ENCODE measurements at regions not wholly inside any gene's neighbourhood (a gene's known extent, or its start where the extent isn't known, plus 50 kb on each side); places are given as distances from the start of the nearest gene placed in this dataset.

DNA sequence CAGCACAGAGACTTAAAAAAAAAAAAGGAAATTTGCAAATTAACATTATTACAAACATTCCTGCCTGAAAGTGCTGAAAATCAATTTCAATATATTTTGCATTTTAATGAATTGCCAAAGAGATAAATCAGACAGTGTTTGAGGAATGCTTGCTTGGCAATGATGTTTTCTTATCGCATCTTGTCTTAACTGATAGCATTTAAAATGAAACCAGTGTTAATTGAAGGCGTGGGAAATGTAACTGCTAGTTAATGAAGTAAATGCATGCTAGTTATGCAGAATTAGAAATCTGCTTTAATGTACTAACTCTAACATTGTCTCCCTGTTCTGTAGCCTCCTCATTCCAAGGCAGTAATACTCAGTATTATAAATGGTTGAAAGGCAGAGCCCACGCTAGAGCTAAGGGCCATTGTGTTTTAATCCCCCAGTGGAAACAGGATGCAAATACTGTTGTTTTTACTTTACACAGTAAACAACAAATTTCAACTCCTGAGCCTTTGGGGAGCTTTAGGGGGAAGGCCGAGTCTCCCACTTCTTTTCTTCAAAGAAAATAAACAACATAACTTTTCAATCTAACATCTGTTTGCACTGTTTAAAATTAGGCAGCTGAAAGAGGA, 586.9 kb downstream of the TLE4 start:
- DNase-seq = no peak

DNA sequence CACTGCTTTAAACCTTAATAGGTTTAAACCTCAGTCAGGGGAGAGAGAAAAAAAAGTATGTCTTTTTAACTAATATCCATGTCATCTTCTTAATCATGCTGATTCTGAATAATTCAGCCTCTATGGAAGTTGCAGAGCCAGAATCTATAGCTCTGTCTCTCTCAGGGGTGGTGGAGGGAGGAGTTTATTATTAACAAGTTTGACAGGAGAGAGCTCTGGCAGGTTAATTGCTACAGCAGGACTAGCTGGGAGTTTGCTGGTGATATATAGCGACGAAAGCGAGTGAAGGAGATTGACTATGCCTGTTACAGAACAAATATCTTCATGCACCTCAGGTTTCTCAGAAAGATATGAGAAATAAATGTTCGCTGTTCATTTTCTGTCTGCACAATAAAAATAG, 586.4 kb downstream of the TLE4 start:
- DNase-seq = no peak

DNA sequence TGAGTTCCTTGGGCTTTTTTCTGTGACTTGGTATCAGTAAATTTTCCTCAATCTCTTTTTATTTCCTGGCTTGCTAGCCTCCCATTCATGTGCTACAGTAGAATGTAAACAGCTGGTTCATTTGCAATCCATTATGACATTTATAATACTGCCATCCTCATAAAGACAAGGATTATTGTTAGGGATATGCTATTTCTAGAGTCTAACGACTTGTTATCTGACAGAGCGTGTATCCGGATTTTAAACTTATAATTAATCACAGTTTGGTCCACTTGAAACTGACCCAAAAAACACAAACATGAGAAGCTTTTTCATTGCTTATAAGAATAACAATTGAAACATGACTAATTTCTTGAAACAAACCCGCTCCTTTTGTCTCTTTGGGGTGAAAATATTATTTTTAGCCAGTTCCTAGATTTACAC, 585.8 kb downstream of the TLE4 start:
- no peak for DNase-seq

DNA sequence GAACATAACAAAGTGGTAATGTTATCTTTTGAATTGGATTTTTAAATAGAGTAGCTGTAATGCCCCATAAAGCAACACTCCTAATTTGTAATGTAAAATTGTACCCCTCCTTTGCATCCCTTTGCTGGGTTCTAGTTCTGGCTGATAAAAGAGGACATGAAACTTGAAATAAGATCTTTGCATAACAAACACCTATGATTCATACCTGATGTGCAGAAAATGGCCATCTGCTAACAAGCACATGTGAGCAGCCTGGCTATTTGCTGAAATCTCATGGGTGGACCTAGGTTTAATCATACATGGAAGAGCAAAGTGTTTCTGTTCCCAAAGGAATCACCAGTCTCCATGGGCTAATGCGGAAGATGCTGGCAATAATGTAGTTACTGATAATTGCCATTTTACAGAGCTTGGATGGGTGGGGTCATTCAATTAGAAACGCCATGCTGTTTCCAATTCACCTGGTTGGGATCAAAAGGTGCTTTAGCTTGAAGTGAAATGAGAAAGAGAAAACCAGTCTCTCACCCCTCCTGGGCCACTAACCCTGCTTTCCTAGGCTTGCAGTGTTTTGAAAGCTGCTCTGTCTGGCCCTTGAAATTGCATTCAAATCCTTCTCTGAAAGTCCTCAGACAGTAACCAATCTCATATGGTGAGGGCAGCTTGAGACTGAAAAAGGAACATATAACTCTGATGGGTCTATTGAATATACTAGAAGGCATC, 585.1 kb downstream of the TLE4 start:
- DNase-seq = no peak

DNA sequence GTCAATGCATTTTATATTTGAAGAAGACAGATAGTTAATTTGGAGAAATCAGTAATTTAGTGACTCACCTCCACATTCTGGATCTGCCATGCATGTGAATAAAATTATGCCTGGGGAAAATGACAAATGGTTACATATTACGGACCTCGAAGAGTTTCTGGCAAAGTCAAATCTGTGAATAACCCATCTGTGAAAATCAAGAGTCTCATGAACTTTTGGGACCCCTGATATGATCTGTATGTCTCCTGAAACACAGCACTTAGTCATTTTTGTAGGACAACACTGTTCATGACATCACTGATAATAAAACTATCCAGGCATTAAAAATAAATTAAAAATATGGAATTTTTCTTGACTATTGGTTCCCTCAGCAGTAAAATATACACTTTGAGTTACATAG, 584.5 kb downstream of the TLE4 start:
- no peak for DNase-seq

DNA sequence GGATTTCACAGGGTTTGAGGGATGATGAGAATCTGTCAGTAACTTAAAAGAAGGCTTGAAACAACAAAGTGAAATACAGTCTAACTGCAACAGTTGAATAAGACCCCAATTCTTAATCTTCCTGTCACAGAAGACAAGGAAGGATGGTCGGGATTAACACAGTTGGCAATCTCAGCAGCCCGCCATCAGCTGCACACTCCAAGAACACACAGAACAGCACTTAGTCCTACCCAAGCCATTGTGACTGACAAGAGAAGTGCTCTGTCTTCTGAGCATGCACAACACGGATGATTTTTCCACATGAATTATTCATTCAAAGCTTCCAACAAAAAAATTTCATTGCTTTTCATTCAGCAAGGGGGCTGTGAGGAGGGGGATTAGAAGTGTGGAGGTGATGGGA, 576.1 kb downstream of the TLE4 start:
- no peak for DNase-seq

DNA sequence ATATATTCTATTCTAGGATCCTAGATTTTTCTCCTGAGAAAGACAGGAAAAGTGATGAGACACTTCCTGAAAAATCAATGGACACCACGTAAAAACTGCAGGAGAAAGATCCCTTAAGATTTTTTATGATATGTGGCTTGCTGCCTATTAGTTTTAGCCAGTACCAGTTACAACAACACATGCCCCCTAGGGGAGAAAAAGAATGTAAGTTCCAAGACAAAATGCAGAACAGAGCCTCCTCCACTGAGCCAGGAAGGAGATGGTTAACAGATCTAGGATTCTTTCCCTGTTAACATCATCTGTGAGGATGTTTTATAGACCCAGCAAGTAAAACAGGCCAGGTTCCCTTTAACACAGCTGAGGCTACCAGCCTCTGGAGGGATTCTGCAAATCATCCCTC, 574.7 kb downstream of the TLE4 start:
- DNase-seq = no peak

DNA sequence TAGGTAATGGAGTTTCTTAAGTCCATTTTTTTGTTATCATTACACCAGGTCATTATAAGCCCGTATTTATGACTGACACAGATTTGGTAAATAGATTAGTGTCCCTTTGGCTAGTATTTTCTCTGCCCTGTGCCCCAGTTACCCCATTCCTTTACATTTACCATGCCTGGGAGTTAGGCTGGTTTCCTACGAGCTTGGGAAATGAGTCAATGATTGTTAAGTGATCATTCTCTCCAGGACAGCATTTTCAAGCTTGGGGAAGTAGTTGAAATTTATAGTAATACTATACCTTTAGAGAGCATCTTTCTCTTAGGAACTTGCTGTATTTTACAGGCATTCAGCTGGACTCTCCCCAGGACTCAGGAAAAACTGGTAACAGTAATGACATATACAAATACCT, 573.1 kb downstream of the TLE4 start:
- no peak for DNase-seq

DNA sequence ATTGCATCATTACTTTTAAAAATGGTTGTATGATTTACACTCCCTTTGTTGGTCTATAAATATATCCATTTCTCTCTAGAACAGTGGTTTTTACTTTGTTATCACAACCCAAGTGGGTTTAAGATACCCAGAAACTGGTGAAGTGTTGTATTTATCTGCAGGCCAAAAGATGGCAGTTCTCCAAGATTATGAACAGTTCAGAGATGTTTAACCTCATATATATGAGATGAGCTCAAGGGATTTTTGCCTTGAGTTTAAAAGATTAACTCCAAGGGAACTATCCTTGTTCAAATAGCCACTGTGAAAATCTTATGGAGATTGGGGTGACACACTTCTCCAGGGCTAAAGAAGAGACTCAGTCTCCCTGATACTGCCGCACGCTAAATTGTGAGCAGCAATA, 572.6 kb downstream of the TLE4 start:
- no peak for DNase-seq

DNA sequence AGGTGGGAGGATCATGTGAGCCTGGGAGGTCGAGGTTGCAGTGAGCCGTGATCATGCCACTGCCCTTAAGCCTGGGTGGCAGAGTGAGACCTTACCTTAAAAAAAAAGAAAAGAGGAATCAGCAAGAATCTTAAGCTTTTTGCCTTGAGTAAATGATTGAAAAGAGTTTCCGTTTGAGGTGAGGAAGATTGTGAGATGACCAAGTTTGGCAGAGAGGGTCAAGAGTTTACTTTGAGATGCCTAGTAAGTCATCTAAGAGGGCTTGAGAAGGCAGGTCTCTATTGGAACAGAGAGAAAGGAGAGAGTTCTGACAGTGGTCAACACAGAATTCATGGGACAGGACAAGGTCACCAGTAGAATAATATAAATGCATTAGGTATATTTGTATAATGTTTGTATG, 572.1 kb downstream of the TLE4 start:
- DNase-seq = no peak

DNA sequence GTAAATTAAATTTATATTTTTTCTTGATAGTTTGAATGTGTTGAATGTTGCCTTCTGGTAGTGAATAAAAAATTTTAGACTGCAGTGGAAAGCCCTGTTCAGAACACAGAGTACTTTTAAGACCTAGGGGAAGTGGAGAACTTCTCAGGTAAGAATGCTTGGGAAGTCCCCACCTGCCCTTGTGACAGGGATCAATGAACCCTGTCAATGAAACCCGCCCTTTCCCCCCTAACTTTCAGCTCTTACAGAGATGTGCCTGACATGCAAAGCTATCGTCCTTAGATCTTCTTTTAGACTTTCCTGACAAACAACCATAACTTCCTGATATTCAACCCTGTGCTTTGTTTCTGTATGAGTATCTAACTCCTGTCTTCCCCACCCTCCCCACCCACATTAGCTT, 562.7 kb downstream of the TLE4 start:
- no peak for DNase-seq

DNA sequence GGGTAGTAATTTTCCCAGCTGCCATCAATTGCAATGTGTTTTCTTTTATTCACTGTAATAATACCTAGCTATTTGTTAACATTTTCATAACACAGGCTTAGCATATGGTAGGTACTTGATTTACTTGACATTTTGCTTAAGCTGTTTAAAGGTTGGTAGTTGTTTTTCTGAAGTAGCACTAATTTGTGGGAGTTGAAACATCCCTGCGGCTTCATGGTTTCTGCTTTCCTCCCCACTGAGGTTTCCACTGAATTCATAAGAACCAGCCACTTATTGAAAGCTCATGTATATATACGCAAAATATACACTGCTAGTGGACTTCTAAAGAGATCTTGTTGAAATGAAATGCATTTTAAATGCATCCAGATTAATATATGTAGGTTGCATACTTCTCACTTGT, 559.9 kb downstream of the TLE4 start:
- no peak for DNase-seq

DNA sequence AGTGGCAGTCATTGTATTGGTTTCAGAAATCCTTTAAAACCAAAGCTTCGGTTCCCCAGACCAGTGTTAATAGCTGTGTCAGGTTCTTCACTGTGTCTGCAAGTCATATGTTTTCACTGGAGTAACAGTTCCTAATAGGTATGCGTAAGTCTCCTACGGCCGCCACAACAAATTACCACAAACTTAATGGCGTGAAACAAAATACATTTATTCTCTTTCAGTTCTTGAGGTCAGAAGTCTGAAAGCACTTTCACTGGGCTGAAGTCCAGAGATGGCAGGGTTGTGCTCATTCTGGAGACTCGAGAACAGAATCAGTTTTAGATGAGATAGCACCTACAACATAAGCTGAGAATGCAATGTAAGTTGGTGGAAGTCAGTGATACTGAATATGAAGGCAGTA, 556.2 kb downstream of the TLE4 start:
- no peak for DNase-seq

DNA sequence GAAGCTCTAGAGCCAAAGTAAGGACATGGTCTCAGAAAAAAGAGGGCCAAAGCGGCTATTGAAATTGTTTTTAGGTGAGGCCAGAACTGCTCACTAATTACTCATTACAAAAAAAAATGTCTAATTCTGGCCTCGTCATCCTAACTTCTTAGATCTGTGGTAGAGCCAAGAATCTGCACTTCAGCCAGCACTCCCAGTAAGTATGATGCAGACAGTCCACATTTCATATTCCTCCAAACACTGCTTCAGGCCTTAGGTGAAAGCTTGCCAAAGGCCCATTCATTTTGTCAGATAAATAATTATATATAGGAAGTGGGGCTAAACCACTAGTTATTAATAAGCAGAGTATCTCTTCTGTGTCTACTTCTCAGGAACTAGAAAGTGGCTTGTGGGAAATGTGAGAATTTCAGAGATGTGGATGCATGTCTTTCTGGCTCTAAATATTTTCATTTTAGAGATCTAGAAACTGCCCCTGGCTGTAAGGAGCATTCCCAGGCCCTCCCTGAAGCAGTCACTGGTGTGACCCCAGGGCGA, 554.0 kb downstream of the TLE4 start:
- DNase-seq = no peak

DNA sequence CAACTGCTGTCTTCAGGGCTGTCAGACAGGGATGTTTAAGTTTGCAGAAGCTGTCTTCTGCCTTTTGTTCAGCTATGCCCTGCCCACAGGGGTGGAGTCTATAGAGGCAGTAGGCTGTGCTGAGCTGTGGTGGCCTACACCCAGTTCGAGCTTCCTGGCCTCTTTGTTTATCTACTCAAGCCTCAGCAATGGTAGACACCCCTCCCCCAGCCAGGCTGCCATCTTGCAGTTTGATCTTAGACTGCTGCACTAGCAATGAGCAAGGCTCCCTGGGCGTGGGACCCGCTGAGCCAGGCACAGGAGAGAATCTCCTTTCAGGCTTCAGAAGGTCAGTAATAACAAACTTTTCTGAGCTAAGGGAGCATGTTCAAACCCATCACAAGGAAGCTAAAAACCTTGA, 545.3 kb downstream of the TLE4 start:
- no peak for DNase-seq

DNA sequence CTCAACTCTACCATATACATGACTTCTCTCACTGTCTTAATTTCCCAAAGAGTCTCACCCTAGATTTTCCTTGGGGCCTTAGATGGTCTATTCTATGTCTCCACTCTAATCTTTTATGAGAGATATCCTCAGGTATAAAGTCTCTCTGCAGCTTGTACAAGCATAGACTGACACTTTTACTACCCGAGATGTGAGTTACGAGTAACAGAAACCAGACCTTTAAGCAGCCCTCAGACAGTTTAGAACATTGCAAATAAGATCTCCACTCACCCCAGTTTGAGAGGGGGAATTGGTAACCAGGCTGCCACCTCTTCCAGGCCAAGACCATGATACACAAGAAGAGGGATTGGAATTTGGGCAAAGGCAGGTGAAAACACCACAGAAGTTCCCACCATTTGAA, 542.5 kb downstream of the TLE4 start:
- DNase-seq = no peak

DNA sequence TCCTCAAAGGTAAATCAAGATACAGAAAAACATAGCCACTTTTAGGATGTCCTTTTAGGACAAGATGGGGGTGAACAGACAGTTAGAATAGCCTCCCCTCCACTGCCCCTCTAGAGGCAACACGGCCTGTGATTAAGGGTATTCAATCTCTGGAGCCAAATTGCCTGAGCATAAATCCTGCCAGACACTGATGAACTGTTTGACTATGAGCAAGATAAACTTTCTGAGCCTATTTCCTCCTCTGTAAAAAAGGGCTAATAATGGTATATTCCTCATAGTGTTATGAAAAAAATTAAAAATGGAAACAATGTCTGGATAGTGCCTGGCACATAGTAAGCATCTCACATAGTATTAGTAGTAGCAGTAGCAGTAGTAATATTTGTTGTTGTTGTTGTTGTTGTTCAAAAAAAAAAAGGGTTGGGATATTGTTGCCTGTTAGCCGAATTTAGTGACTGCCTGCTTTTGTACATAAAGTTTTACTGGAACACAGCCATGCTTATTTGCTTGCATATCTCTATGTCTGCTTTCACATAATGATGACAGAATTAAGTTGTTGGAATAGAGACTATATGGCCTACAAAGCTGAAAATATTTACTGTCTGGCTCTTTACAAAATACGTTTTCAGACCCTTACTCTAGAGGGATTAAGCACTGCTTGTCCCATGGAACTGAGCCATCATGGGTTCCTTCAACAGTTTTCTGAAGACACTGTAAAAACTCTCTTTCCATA, 536.3 kb downstream of the TLE4 start:
- no peak for DNase-seq

DNA sequence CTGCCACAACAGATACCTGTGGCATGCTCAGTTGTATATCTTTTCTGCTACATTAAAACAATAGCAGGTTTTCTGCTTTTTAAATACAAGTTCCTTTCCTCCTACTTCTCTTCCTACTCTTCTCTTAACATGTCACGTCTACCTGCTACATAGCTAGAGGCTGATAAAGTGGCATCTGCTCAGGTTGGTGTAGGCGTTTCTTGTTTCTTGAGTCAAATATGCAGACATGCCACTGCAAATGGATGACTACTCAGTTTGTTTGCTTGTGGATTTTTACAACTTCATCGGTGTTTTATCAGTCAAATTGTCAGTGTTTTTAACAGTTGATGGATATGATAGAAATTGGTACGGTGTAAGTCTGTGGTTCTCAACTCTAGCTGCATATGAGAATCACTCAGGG, 525.7 kb downstream of the TLE4 start:
- DNase-seq = no peak

DNA sequence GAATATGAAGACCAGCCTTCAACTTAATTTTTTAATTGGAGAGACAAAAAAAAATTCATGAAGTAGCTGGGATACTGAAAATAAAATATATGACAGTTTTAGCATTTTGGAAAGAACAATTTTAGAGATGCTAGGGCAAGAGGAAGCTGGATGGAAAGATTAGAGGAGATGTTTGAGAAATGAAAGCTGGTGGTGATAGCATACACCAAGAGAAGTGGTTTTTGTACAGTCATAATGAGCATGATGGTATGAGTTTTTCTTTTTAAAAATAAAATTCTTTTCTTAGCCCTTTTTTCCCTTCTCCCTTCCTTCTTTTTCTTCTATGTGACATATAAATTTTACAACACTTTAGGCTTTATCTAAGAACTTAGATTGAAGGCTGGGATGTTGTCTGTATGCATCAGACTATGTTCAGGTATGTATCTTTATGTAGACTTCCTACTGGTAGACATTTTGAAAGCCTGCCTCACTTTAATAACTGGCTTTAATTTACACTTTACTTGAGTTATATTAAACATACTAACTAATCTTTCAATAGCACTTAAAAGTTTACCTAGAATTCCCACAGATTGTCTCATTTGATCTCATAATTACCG, 522.5 kb downstream of the TLE4 start:
- DNase-seq = no peak

DNA sequence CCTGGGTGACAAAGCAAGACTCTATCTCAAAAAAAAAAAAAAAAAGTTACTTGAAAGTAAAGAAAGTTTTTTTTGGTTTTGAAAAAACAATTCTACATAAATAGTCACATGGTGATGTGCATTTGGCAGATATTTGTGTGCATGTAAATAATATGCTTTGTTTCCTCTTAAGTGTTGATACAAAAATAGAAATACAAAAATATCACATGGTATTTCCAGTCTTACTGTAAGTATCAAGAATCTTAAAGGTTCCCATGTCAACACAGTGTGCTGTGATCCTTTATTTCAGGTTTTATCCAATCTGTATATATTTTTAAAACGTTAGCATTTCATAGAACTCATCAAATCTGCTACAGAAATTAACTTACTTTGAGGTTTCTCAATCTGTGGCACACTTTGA, 521.9 kb downstream of the TLE4 start:
- DNase-seq = no peak

DNA sequence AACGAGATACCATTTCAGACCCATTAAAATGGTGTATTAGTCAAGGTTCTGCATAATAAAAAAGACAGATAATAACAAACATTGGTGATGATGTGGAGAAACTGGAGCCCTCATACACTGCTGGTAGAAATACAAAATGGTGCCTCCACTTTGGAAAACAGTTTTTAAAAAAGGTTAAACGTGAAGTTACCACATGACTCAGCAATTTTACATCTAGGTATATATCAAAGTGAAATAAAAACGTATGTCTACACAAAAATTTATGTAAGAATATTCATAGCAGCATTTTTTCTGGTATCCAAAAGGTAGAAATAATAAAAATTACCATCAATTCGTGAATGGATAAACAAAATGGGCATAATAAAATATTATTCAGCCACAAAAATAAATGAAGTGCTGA, 519.8 kb downstream of the TLE4 start:
- DNase-seq = no peak

DNA sequence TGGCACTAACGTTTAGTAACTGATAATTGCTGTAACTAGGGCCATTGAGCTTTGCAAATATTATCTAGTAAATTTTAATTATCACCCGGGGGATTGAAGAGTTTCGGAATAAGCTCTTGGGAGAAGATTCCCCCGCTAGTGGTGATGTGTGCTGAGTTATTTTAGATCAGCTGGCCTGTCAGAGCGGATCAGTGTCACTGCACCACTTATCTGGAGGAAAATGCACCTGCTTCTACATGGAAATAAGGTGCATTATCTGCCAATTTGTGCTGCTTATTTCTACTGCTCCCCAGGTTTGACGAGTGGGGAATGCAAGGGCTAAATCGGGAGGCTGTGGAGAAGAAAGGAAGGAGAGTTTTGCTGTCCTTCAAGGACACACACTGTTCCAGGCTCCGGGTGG, 518.6 kb downstream of the TLE4 start:
- no peak for DNase-seq

DNA sequence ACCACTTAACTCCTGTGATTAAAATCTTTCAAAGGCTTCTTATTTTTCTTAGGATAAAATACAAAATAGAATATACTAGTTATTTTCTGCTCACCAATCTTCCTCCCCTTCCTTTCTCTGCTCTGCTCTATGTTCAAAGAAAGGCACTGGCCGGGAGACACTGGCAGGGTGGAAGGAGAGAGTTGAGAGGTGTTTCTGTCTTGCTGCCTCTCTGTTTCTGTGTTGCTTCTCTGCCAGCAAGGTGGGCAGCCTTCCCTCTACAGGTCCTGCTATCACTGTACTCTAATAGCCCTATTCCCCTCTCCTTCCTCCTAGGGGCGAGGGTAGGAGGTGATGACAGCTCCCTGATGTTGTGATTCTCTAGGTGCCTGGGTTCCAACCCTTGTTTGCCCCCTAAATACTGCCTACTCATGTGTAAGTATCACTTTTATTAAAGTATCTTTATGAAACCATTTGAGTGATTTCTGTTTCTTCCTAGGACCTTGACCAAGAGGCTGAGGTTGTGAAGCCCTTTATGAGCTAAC, 515.1 kb downstream of the TLE4 start:
- no peak for DNase-seq

DNA sequence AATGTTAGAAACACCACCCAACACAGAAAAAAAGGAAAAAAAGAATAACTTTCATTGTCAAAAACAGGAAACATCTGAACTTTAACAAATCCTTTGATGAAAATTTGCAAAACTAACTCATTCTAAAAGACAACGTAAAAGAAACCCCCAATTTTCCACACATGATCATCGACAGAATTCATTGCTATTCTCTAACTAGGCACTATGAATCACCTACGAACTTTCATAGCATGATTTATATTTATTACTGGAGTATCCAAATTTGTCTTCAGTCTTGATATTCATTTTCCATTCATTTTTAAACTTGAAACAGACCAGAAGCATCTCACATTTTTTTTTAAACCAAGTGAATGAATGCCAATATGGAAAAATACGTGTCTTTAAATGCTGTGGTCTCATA, 514.6 kb downstream of the TLE4 start:
- no peak for DNase-seq

Data from activated CD4-positive, alpha-beta T cell treated with anti-CD3 and anti-CD28 coated beads for 48 hours (primary cell).